Neutrophil (primary cell): ENCODE measurements at regions not wholly inside any gene's neighbourhood (a gene's known extent, or its start where the extent isn't known, plus 50 kb on each side); places are given as distances from the start of the nearest gene placed in this dataset.
A peak's percentile ranks its signal among the peaks of the same experiment; 100 is the strongest.
"Not testable (repeated sequence)": the region's sequence is repeated elsewhere in the genome, so short reads cannot be mapped to it uniquely, and the experiment has no call there.

Experiments
- H3K27ac ChIP-seq: fragments of 200-600 bp; sonication (generic); 2 replicates; pipeline ENCODE4 v1.5.1; 2016; ENCODE audit warnings: mild to moderate bottlenecking, moderate library complexity
- H3K27me3 ChIP-seq: fragments of 200-600 bp; sonication (generic); 2 replicates; pipeline ENCODE4 v1.6.0; 2016; ENCODE audit warnings: mild to moderate bottlenecking
- H3K36me3 ChIP-seq: fragments of 200-600 bp; sonication (generic); 2 replicates; pipeline ENCODE4 v1.5.1; 2017
- H3K4me1 ChIP-seq, 2 experiments: fragments of 200-600 bp in 1 of 2; sonication (generic) in 1 of 2; 1 replicate in 1 of 2; 2 replicates in 1 of 2; pipeline versions ENCODE4 v1.5.1 to v1.6.1; 2013 to 2016; ENCODE audit warnings: low read depth in 1 of 2, low read length in 1 of 2, mild to moderate bottlenecking in 1 of 2, moderate library complexity in 1 of 2; ENCODE audit not compliant: control insufficient read depth in 1 of 2, insufficient read depth in 1 of 2
- H3K4me3 ChIP-seq, 2 experiments: fragments of 200-600 bp in 1 of 2; sonication (generic) in 1 of 2; 1 replicate in 1 of 2; 2 replicates in 1 of 2; pipeline ENCODE4 v1.5.1; 2013 to 2016; ENCODE audit warnings: low read depth in 1 of 2, low read length in 1 of 2, mild to moderate bottlenecking in 1 of 2, moderate library complexity in 1 of 2
- H3K9me3 ChIP-seq: fragments of 200-600 bp; sonication (generic); 2 replicates; pipeline ENCODE4 v1.5.1; 2016
- CTCF ChIP-seq: fragments of 200-600 bp; sonication (generic); IDR thresholded peaks from 2 replicates; pipeline ENCODE4 v1.5.1; 2016; ENCODE audit warnings: antibody characterized with exemption

- Histone ChIP-seq H3K4me3 (no peak overlapping the region), H3K9me3 (no peaks in the 10 kb centered on the region), H3K4me1 (peaks cover 30 to 38% of the 10 kb centered on the region in 2 experiments), H3K27ac (peak overlapping the region; percentile 8), H3K27me3 (no peaks in the 10 kb centered on the region), H3K36me3 (no peaks in the 10 kb centered on the region)
- no peak for TF ChIP-seq CTCF
Measured at GRCh38 chr9:78112004-78112403, 80.4 kb upstream of the GNAQ start.

- TF ChIP-seq CTCF, result no peak
- Histone ChIP-seq H3K4me3 (no peak overlapping the region), H3K9me3 (no peaks in the 10 kb centered on the region), H3K27ac (peak overlapping the region; percentile 34), H3K36me3 (no peaks in the 10 kb centered on the region), H3K27me3 (no peaks in the 10 kb centered on the region), H3K4me1 (peaks cover 57 to 62% of the 10 kb centered on the region in 2 experiments)
Measured at GRCh38 chr9:78109075-78109474, 77.5 kb upstream of the GNAQ start.

- not testable (repeated sequence) for H3K4me3 ChIP-seq, H3K9me3 ChIP-seq, H3K27me3 ChIP-seq, H3K36me3 ChIP-seq
- Histone ChIP-seq H3K4me1 (peaks cover 63 to 65% of the 10 kb centered on the region in 2 experiments), H3K27ac (peak overlapping the region; percentile 87)
Measured at GRCh38 chr9:78106586-78106985, 75.0 kb upstream of the GNAQ start.

GRCh38 chr9:78103971-78104433 lies 72.4 kb upstream of the GNAQ start:
- Histone ChIP-seq H3K27ac (peak overlapping the region; percentile 87), H3K27me3 (no peaks in the 10 kb centered on the region), H3K9me3 (no peaks in the 10 kb centered on the region), H3K4me3 (peak overlapping the region; percentile 49 to 51), H3K4me1 (peaks cover 63 to 69% of the 10 kb centered on the region in 2 experiments), H3K36me3 (no peaks in the 10 kb centered on the region)
- TF ChIP-seq CTCF, result no peak

- H3K9me3 ChIP-seq, result no peaks in the 10 kb centered on the region
- H3K36me3 ChIP-seq, result no peaks in the 10 kb centered on the region
- no peak overlapping the region for H3K27ac ChIP-seq
- no peak for TF ChIP-seq CTCF
- no peak overlapping the region for H3K4me3 ChIP-seq
- no peaks in the 10 kb centered on the region for H3K27me3 ChIP-seq
- H3K4me1 ChIP-seq, result peaks cover 68 to 74% of the 10 kb centered on the region in 2 experiments
Measured at GRCh38 chr9:78101247-78101646, 69.6 kb upstream of the GNAQ start.

GRCh38 chr9:78097541-78097940 lies 65.9 kb upstream of the GNAQ start:
- Histone ChIP-seq H3K9me3 (no peaks in the 10 kb centered on the region), H3K4me1 (peaks cover 40 to 48% of the 10 kb centered on the region in 2 experiments), H3K4me3 (peak overlapping the region; percentile 48 to 49), H3K36me3 (no peaks in the 10 kb centered on the region), H3K27me3 (no peaks in the 10 kb centered on the region), H3K27ac (peak overlapping the region; percentile 80)
- TF ChIP-seq CTCF, result no peak
